Endothelial cell of umbilical vein (primary cell): ENCODE measurements at regions not wholly inside any gene's neighbourhood (a gene's known extent, or its start where the extent isn't known, plus 50 kb on each side); places are given as distances from the start of the nearest gene placed in this dataset.

Experiments
- BruUV-seq: library from RNA; stranded (reverse); fragments of 400-500 nt; replicated peaks from 2 replicates; lab custom pipeline; 2021; lab: Mats Ljungman, UMichigan
- CTCF ChIA-PET: fragments of 300-600, 350-600 bp; sonication (Branson Sonifier 250); formaldehyde crosslinking; loops from one replicate; lab custom pipeline; 2021; ENCODE audit warnings: antibody characterized with exemption, inconsistent platforms; lab: Charles Lee
- POLR2A ChIA-PET: fragments of 300-600, 350-600 bp; sonication (Branson Sonifier 250); formaldehyde crosslinking; loops from one replicate; lab custom pipeline; 2021; ENCODE audit warnings: antibody characterized with exemption, inconsistent platforms; lab: Charles Lee
- DNase-seq: peaks from one replicate; pipeline ENCODE4 v3.0.0-alpha.2; 2011; ENCODE audit warnings: low read depth, low spot score
- FAIRE-seq: peaks from 2 replicates; lab custom pipeline; 2011; peaks lifted over from hg19 to GRCh38; lab: Jason Lieb, UNC
- H2AFZ ChIP-seq: 2 replicates; pipeline ENCODE4 v1.6.0; 2012; ENCODE audit warnings: low read depth, low read length, control low read depth, inconsistent platforms
- H3K27ac ChIP-seq: 2 replicates; pipeline ENCODE4 v1.5.1; 2011; ENCODE audit warnings: low read depth, mild to moderate bottlenecking, control low read depth, low read length, moderate library complexity; ENCODE audit not compliant: insufficient read depth
- H3K27me3 ChIP-seq, 2 experiments: 2 replicates each; pipeline versions ENCODE4 v1.6.0 to v1.6.1; 2011; ENCODE audit warnings: low read length in 2 of 2, mixed read lengths in 1 of 2; ENCODE audit not compliant: control insufficient read depth in 2 of 2, insufficient read depth in 2 of 2
- H3K36me3 ChIP-seq, 2 experiments: 2 replicates in 1 of 2; 3 replicates in 1 of 2; pipeline ENCODE4 v1.5.1; 2011; ENCODE audit warnings: low read length in 2 of 2, mild to moderate bottlenecking in 1 of 2, moderate library complexity in 1 of 2; ENCODE audit not compliant: control insufficient read depth in 2 of 2, insufficient read depth in 2 of 2; ENCODE audit errors: extremely low read depth in 1 of 2
- H3K4me1 ChIP-seq: 3 replicates; pipeline ENCODE4 v1.5.1; 2011; ENCODE audit warnings: mild to moderate bottlenecking, low read length; ENCODE audit not compliant: control insufficient read depth, insufficient read depth; ENCODE audit errors: extremely low read depth
- H3K4me2 ChIP-seq: 2 replicates; pipeline ENCODE4 v1.6.1; 2011; ENCODE audit warnings: low read length, control low read depth, mixed read lengths; ENCODE audit not compliant: insufficient read depth
- H3K4me3 ChIP-seq, 3 experiments: fragments of 200-600 bp in 1 of 3; sonication (generic), shearing (Covaris generic) in 1 of 3; replicated peaks in 1 of 3; 2 replicates each; pipeline ENCODE4 v1.5.1; 2011 to 2016; ENCODE audit warnings: control low read depth in 3 of 3, low read length in 3 of 3, mild to moderate bottlenecking in 2 of 3, inconsistent platforms in 1 of 3, low read depth in 1 of 3, moderate library complexity in 1 of 3; ENCODE audit not compliant: insufficient read depth in 1 of 3
- H3K79me2 ChIP-seq: 2 replicates; pipeline ENCODE4 v1.6.0; 2012; ENCODE audit warnings: low read length, inconsistent platforms; ENCODE audit not compliant: control insufficient read depth, insufficient read depth
- H3K9ac ChIP-seq: replicated peaks from 2 replicates; pipeline ENCODE3; 2011; ENCODE audit warnings: low read length, control low read depth; ENCODE audit not compliant: insufficient read depth; ENCODE audit errors: extremely low read depth
- H3K9me1 ChIP-seq: replicated peaks from 3 replicates; pipeline ENCODE4 v1.6.0; 2011; ENCODE audit warnings: mild to moderate bottlenecking, low read length; ENCODE audit not compliant: control insufficient read depth, insufficient read depth; ENCODE audit errors: extremely low read depth
- H3K9me3 ChIP-seq: replicated peaks from 2 replicates; pipeline ENCODE4 v1.5.1; 2012; ENCODE audit warnings: low read length, inconsistent platforms; ENCODE audit not compliant: control insufficient read depth, insufficient read depth
- H4K20me1 ChIP-seq: replicated peaks from 2 replicates; pipeline ENCODE3; 2011; ENCODE audit warnings: mild to moderate bottlenecking, low read length; ENCODE audit not compliant: control insufficient read depth, insufficient read depth; ENCODE audit errors: extremely low read depth
- EZH2 ChIP-seq: IDR thresholded peaks from 2 replicates; pipeline ENCODE4 v1.6.1; 2012; ENCODE audit warnings: borderline replicate concordance, low read depth, mild to moderate bottlenecking, moderate library complexity, low read length, inconsistent platforms; ENCODE audit not compliant: severe bottlenecking
- FOS ChIP-seq: IDR thresholded peaks from 2 replicates; pipeline ENCODE4 v1.6.1; 2011; ENCODE audit warnings: mild to moderate bottlenecking, low read length, moderate library complexity, borderline replicate concordance; ENCODE audit not compliant: insufficient read depth
- GATA2 ChIP-seq: IDR thresholded peaks from 2 replicates; pipeline ENCODE4 v1.7.0; 2011; ENCODE audit warnings: low read depth, mild to moderate bottlenecking, moderate library complexity, mixed read lengths, low read length; ENCODE audit not compliant: insufficient read length, insufficient read depth
- JUN ChIP-seq: IDR thresholded peaks from 2 replicates; pipeline ENCODE4 v1.6.1; 2011; ENCODE audit warnings: borderline replicate concordance, low read depth; ENCODE audit not compliant: insufficient read length, insufficient read depth
- MYC ChIP-seq: IDR thresholded peaks from one replicate; pipeline ENCODE4 v1.6.1; 2011; ENCODE audit warnings: mild to moderate bottlenecking, low read depth, low read length
- POLR2A ChIP-seq: IDR thresholded peaks from 2 replicates; pipeline ENCODE4 v1.6.1; 2012; ENCODE audit warnings: low read depth, mild to moderate bottlenecking, control low read depth, low read length
- POLR2AphosphoS5 ChIP-seq: IDR thresholded peaks from 2 replicates; pipeline ENCODE4 v1.6.1; 2012; ENCODE audit warnings: low read depth, mild to moderate bottlenecking, control low read depth, low read length, moderate library complexity; ENCODE audit not compliant: insufficient read depth
- dilution Hi-C: fragments of 300-500 bp; cut with MboI; formaldehyde crosslinking; loops from one replicate; pipeline ENCODE4 v1.15.0; 2019; ENCODE audit warnings: low sequenced_read_pairs; ENCODE audit not compliant: extremely low pct_ligation_motif_present
- intact Hi-C: fragments of 100-400 bp; cut with micrococcal nuclease; formaldehyde crosslinking; loops from one replicate; pipeline ENCODE4 v1.10.0; 2022
- TF ChIP-seq, protein P1 (sequence below): IDR thresholded peaks from 2 replicates; pipeline ENCODE4 v1.6.1; 2011; ENCODE audit not compliant: insufficient read depth, insufficient read length
- TF ChIP-seq, protein P2 (sequence below), 2 donors: IDR thresholded peaks; 1 replicate in 1 of 2; 2 replicates in 1 of 2; pipeline ENCODE4 v1.5.1; 2011; ENCODE audit warnings: low read length in 2 of 2, mild to moderate bottlenecking in 2 of 2, moderate library complexity in 2 of 2, control low read depth in 1 of 2, inconsistent platforms in 1 of 2, low read depth in 1 of 2; ENCODE audit not compliant: insufficient read depth in 1 of 2; ENCODE audit errors: extremely low read depth in 1 of 2

DNA sequence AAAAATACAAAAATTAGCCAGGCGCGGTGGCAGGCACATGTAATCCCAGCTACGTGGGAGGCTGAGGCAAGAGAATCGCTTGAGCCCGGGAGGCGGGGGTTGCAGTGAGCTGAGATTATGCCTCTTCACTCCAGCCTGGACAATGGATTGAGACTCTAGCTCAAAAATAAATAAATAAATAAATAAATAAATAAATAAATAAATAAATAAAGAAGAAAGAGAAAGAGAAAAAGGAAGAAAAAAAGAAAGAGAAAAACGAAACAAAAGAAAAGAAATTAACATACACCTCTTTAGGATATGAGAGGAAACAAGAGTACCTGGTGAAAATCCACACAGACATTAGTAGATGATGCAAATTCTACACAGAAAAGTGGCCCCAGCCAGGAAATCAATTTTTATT, 713.7 kb upstream of the POT1 start:
- H3K79me2 ChIP-seq = no peaks in the 10 kb centered on the region
- no peak overlapping the region for H2AFZ ChIP-seq
- H3K4me2 ChIP-seq = no peak overlapping the region
- H3K4me1 ChIP-seq = no peaks in the 10 kb centered on the region
- ChIA-PET POLR2A (no interaction called here), CTCF (no interaction called here)
- BruUV-seq = no TSS peak
- H4K20me1 ChIP-seq = no peaks in the 10 kb centered on the region
- H3K36me3 ChIP-seq = no peaks in the 10 kb centered on the region
- H3K9me3 ChIP-seq = no peaks in the 10 kb centered on the region
- intact Hi-C loops = no loop called here
- FAIRE-seq (no peak), DNase-seq (no peak)
- TF ChIP-seq GATA2 = no peak
- TF ChIP-seq JUN = no peak
- TF ChIP-seq, protein P1, sequence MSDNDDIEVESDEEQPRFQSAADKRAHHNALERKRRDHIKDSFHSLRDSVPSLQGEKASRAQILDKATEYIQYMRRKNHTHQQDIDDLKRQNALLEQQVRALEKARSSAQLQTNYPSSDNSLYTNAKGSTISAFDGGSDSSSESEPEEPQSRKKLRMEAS = no peak
- TF ChIP-seq, protein P2, sequence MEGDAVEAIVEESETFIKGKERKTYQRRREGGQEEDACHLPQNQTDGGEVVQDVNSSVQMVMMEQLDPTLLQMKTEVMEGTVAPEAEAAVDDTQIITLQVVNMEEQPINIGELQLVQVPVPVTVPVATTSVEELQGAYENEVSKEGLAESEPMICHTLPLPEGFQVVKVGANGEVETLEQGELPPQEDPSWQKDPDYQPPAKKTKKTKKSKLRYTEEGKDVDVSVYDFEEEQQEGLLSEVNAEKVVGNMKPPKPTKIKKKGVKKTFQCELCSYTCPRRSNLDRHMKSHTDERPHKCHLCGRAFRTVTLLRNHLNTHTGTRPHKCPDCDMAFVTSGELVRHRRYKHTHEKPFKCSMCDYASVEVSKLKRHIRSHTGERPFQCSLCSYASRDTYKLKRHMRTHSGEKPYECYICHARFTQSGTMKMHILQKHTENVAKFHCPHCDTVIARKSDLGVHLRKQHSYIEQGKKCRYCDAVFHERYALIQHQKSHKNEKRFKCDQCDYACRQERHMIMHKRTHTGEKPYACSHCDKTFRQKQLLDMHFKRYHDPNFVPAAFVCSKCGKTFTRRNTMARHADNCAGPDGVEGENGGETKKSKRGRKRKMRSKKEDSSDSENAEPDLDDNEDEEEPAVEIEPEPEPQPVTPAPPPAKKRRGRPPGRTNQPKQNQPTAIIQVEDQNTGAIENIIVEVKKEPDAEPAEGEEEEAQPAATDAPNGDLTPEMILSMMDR (IDR thresholded peaks at IDR 0.05; ENCODE audit: extremely low read depth in 1 of 2, insufficient read depth in 1 of 2, low read depth in 1 of 2, low read length in 2 of 2) = no peak
- no peak for TF ChIP-seq MYC
- TF ChIP-seq FOS = no peak
- no peak for TF ChIP-seq POLR2A
- no peak for TF ChIP-seq EZH2
- no peak for TF ChIP-seq POLR2AphosphoS5
- H3K9ac ChIP-seq = no peak overlapping the region
- H3K9me1 ChIP-seq = no peaks in the 10 kb centered on the region
- dilution Hi-C loops = no loop called here
- no peaks in the 10 kb centered on the region for H3K27me3 ChIP-seq
- no peak overlapping the region for H3K27ac ChIP-seq
- H3K4me3 ChIP-seq = no peak overlapping the region
